Psoas muscle (tissue), 7 donors: ENCODE measurements at regions not wholly inside any gene's neighbourhood (a gene's known extent, or its start where the extent isn't known, plus 50 kb on each side); places are given as distances from the start of the nearest gene placed in this dataset.

ENCODE experiments used
- ATAC-seq, 4 donors: fragments of 200-7000 bp; cut with Tn5 transposase; one replicate each; pipeline ENCODE4 v1.9.1; 2020; ENCODE audit warnings: moderate library complexity in 3 of 4, mild to moderate bottlenecking in 2 of 4
- DNase-seq, 2 donors: peaks; one replicate each; pipeline ENCODE4 v3.0.0-alpha.2; 2020
- H3K27ac ChIP-seq: fragments of 200-600 bp; one replicate; pipeline ENCODE4 v1.8.0; 2022
- H3K27me3 ChIP-seq, 3 donors: fragments of 200-600 bp in 1 of 3; one replicate each; pipeline versions ENCODE4 v1.6.1 to v1.8.0; 2013 to 2022; ENCODE audit warnings: low read length in 2 of 3, mild to moderate bottlenecking in 2 of 3, moderate library complexity in 1 of 3; ENCODE audit not compliant: insufficient read depth in 3 of 3
- H3K36me3 ChIP-seq, 2 donors: fragments of 200-600 bp in 1 of 2; one replicate each; pipeline versions ENCODE4 v1.6.1 to v1.8.0; 2013 to 2022; ENCODE audit warnings: low read depth in 1 of 2, mild to moderate bottlenecking in 1 of 2, moderate library complexity in 1 of 2; ENCODE audit not compliant: insufficient read depth in 1 of 2
- H3K4me1 ChIP-seq: fragments of 200-600 bp; one replicate; pipeline ENCODE4 v1.8.0; 2022
- H3K4me3 ChIP-seq: fragments of 200-600 bp; one replicate; pipeline ENCODE4 v1.8.0; 2022; ENCODE audit warnings: mild to moderate bottlenecking
- H3K9me3 ChIP-seq: fragments of 200-600 bp; one replicate; pipeline ENCODE4 v1.8.0; 2022
- CTCF ChIP-seq: fragments of 200-600 bp; IDR thresholded peaks from one replicate; pipeline ENCODE4 v1.8.0; 2022; ENCODE audit warnings: antibody characterized with exemption
- WGBS, 3 donors: extraction: QIAGEN DNeasy Blood & Tissue Kit; methylation state at CpG; one replicate each; pipeline versions ENCODE4 v1.1.6 to v1.1.7; 2013; 5-methylcytosine and 5-hydroxymethylcytosine counted together
- intact Hi-C, 2 donors: fragments of 100-400 bp; cut with DNase I; formaldehyde crosslinking; loops; one replicate each; pipeline versions ENCODE4 v1.11.0 to v1.14.2; 2022
- donor health status: healthy with polysubstance abuse.
- donor health status: DM: no; HTN: no; CAD: no; lungs with moderate emphysema.
- donor health status: Bipolar disorder and iron deficiency.
- donor health status: healthy.
- donor health status: DM: yes; HTN: yes; CAD: no.
- donor health status: DM: no; HTN: no; CAD: no.
- donor health status: DM: yes; HTN: yes; CAD: no.

DNA sequence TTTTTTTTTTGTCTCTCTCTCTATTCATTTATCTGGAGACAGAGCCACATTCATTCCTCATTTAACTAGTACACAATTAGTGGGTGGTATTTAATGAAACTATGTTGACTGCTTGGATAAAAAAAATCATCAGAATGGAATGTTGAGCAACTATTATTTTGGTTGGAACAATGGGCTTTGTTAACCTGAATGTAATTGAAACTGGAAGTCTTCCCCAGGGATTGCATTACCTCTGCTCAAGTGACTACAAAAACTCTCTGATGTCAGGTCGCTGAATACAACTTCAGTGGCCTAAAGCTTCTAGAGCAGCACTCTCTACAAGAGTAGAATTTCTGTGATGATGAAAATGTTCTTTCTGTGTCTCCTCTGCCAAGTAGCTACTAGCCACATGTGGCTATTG is 295.8 kb downstream of the DEPDC1B start:
- ATAC-seq = no peak

GRCh38 chr5:60403343-60404006 is 296.5 kb downstream of the DEPDC1B start:
- DNase-seq = no peak
- H3K36me3 ChIP-seq = no peaks in the 10 kb centered on the region
- H3K27ac ChIP-seq = no peak overlapping the region
- no peaks in the 10 kb centered on the region for H3K27me3 ChIP-seq
- WGBS, 3 donors = 65 to 68% (median 67%) methylated on average over 1 of the region's 1 CpG
- no peaks in the 10 kb centered on the region for H3K4me1 ChIP-seq
- ATAC-seq = no peak
- TF ChIP-seq CTCF = no peak
- no peaks in the 10 kb centered on the region for H3K9me3 ChIP-seq
- intact Hi-C loops = no loop called here
- no peak overlapping the region for H3K4me3 ChIP-seq

More for the DNA sequence above, 295.8 kb downstream of the DEPDC1B start:
- Histone ChIP-seq H3K36me3 (no peaks in the 10 kb centered on the region), H3K4me3 (no peak overlapping the region), H3K27ac (no peak overlapping the region), H3K9me3 (no peaks in the 10 kb centered on the region), H3K4me1 (no peaks in the 10 kb centered on the region), H3K27me3 (no peaks in the 10 kb centered on the region)
- 37 to 49% (median 45%) methylated on average over 1 of the region's 1 CpG for WGBS, 3 donors
- DNase-seq = no peak
- intact Hi-C loops = no loop called here
- TF ChIP-seq CTCF = no peak

DNA sequence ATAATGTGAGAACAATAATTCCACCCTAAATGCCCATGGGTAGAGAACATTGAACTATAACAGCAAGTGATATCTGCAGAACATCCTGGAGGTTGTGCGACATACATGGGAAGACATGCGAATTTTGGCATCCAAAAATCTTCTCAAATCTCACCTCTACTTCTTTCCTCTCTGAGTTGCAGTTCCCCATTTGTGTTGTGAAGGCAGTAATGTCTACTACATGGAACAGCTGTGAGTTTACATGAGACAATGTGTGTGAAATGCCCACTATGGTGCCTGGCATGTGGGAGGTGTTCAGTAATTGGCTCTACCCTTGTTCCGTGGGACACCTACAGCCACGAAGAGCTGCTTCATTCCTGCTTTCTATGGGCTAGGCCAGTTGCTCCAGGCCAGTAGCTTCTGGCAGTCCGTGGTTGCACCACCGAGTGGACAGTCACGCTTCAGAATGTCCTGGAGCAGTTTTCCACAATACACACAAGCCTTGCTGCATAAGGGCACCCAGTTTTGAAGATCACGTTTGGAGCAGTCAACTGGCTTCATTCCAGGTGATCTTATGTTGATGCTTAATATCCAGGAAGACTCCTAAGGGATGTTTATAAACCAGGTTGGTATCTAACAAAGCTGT is 297.7 kb downstream of the DEPDC1B start:
- no peaks in the 10 kb centered on the region for H3K4me1 ChIP-seq
- intact Hi-C loops = no loop called here
- H3K27me3 ChIP-seq = no peaks in the 10 kb centered on the region
- no peaks in the 10 kb centered on the region for H3K36me3 ChIP-seq
- H3K4me3 ChIP-seq = no peak overlapping the region
- no peak for DNase-seq
- H3K27ac ChIP-seq = no peak overlapping the region
- WGBS, 3 donors = 77 to 84% (median 83%) methylated on average over 8 of the region's 8 CpGs
- no peaks in the 10 kb centered on the region for H3K9me3 ChIP-seq
- no peak for ATAC-seq
- no peak for TF ChIP-seq CTCF

GRCh38 chr5:60401526-60401925 is 298.4 kb downstream of the DEPDC1B start:
- intact Hi-C loops = no loop called here
- no peak for ATAC-seq
- 71 to 80% (median 74%) methylated on average over 7 of the region's 7 CpGs for WGBS, 3 donors
- Histone ChIP-seq H3K27ac (no peak overlapping the region), H3K9me3 (no peaks in the 10 kb centered on the region), H3K27me3 (no peaks in the 10 kb centered on the region), H3K4me1 (no peaks in the 10 kb centered on the region), H3K36me3 (no peaks in the 10 kb centered on the region), H3K4me3 (no peak overlapping the region)
- no peak for TF ChIP-seq CTCF
- no peak for DNase-seq

- no peak overlapping the region for H3K4me3 ChIP-seq
- WGBS, 3 donors = 67 to 90% (median 69%) methylated on average over 4 of the region's 4 CpGs
- ATAC-seq (no peak), DNase-seq (no peak)
- no peaks in the 10 kb centered on the region for H3K9me3 ChIP-seq
- no peaks in the 10 kb centered on the region for H3K36me3 ChIP-seq
- H3K27me3 ChIP-seq = no peaks in the 10 kb centered on the region
- H3K4me1 ChIP-seq = no peaks in the 10 kb centered on the region
- no peak overlapping the region for H3K27ac ChIP-seq
- intact Hi-C loops = no loop called here
- TF ChIP-seq CTCF = no peak
These were observed 300.5 kb downstream of the DEPDC1B start for GRCh38 chr5:60399507-60399906.
